ENCODE measurements at regions not wholly inside any gene's neighbourhood (a gene's known extent, or its start where the extent isn't known, plus 50 kb on each side); places are given as distances from the start of the nearest gene placed in this dataset.

GRCh38 chr2:185658750-185659149, 79.9 kb upstream of the FSIP2 start:
- TF ChIP-seq EZH2 (IDR thresholded peaks at IDR 0.05; ENCODE audit: insufficient read depth, poor library complexity, severe bottlenecking) (no peak), EZH2phosphoT487 (IDR thresholded peaks at IDR 0.05; ENCODE audit: insufficient read depth, low read depth) (no peak)
- no peaks in the 10 kb centered on the region for H3K36me3 ChIP-seq (ENCODE audit: low read depth)
- H3F3A ChIP-seq (ENCODE audit: insufficient read depth) = no peaks in the 10 kb centered on the region
- no peak overlapping the region for H3K9ac ChIP-seq
- no peak overlapping the region for H3K27ac ChIP-seq
- H3K27me3 ChIP-seq (replicated peaks; ENCODE audit: insufficient read depth) = no peaks in the 10 kb centered on the region
- H4K20me1 ChIP-seq (ENCODE audit: insufficient read depth) = no peaks in the 10 kb centered on the region
- no peak overlapping the region for H3K4me2 ChIP-seq (ENCODE audit: unreplicated experiment)
- in situ Hi-C loops (cut with MboI) = no loop called here
- no peaks in the 10 kb centered on the region for H3K9me3 ChIP-seq (ENCODE audit: low read depth)
- no peaks in the 10 kb centered on the region for H3K4me1 ChIP-seq (ENCODE audit: insufficient read depth)
- no peaks in the 10 kb centered on the region for H3K79me2 ChIP-seq (ENCODE audit: insufficient read depth)
- no peak overlapping the region for H2AFZ ChIP-seq
- no peaks in the 10 kb centered on the region for H3K9me2 ChIP-seq (ENCODE audit: insufficient read depth)
- no peak for DNase-seq
- 35 to 37% methylated on average over 2 of the region's 2 CpGs for WGBS, 2 experiments (ENCODE audit: low coverage in 1 of 2, low lambda C conversion rate in 2 of 2, missing lambda C conversion rate in 2 of 2)
- no peak overlapping the region for H3K4me3 ChIP-seq

- no peaks in the 10 kb centered on the region for H3K9me3 ChIP-seq (ENCODE audit: low read depth)
- no peaks in the 10 kb centered on the region for H3K36me3 ChIP-seq (ENCODE audit: low read depth)
- H2AFZ ChIP-seq = no peak overlapping the region
- DNase-seq = no peak
- H3K79me2 ChIP-seq (ENCODE audit: insufficient read depth) = no peaks in the 10 kb centered on the region
- H3K4me3 ChIP-seq = no peak overlapping the region
- no peak overlapping the region for H3K4me2 ChIP-seq (ENCODE audit: unreplicated experiment)
- no peak overlapping the region for H3K27ac ChIP-seq
- no peaks in the 10 kb centered on the region for H3F3A ChIP-seq (ENCODE audit: insufficient read depth)
- no peaks in the 10 kb centered on the region for H4K20me1 ChIP-seq (ENCODE audit: insufficient read depth)
- H3K9me2 ChIP-seq (ENCODE audit: insufficient read depth) = no peaks in the 10 kb centered on the region
- H3K9ac ChIP-seq = no peak overlapping the region
- no peak for TF ChIP-seq EZH2 (IDR thresholded peaks at IDR 0.05; ENCODE audit: insufficient read depth, poor library complexity, severe bottlenecking)
- no peak for TF ChIP-seq EZH2phosphoT487 (IDR thresholded peaks at IDR 0.05; ENCODE audit: insufficient read depth, low read depth)
- WGBS, 2 experiments (ENCODE audit: low coverage in 1 of 2, low lambda C conversion rate in 2 of 2, missing lambda C conversion rate in 2 of 2) = 53 to 64% methylated on average over 1 of the region's 1 CpG
- H3K4me1 ChIP-seq (ENCODE audit: insufficient read depth) = no peaks in the 10 kb centered on the region
- in situ Hi-C loops (cut with MboI) = no loop called here
- no peaks in the 10 kb centered on the region for H3K27me3 ChIP-seq (replicated peaks; ENCODE audit: insufficient read depth)
These were observed 74.8 kb upstream of the FSIP2 start for GRCh38 chr2:185663811-185664210.

GRCh38 chr2:185664384-185664783, 74.2 kb upstream of the FSIP2 start:
- no peaks in the 10 kb centered on the region for H3K4me1 ChIP-seq (ENCODE audit: insufficient read depth)
- H3K9ac ChIP-seq = no peak overlapping the region
- no peaks in the 10 kb centered on the region for H3F3A ChIP-seq (ENCODE audit: insufficient read depth)
- no peaks in the 10 kb centered on the region for H3K79me2 ChIP-seq (ENCODE audit: insufficient read depth)
- no peak overlapping the region for H3K27ac ChIP-seq
- H3K9me2 ChIP-seq (ENCODE audit: insufficient read depth) = no peaks in the 10 kb centered on the region
- no peak overlapping the region for H2AFZ ChIP-seq
- H3K4me3 ChIP-seq = no peak overlapping the region
- DNase-seq = no peak
- H3K27me3 ChIP-seq (replicated peaks; ENCODE audit: insufficient read depth) = no peaks in the 10 kb centered on the region
- H3K4me2 ChIP-seq (ENCODE audit: unreplicated experiment) = no peak overlapping the region
- TF ChIP-seq EZH2phosphoT487 (IDR thresholded peaks at IDR 0.05; ENCODE audit: insufficient read depth, low read depth) (no peak), EZH2 (IDR thresholded peaks at IDR 0.05; ENCODE audit: insufficient read depth, poor library complexity, severe bottlenecking) (no peak)
- WGBS, 2 experiments (ENCODE audit: low coverage in 1 of 2, low lambda C conversion rate in 2 of 2, missing lambda C conversion rate in 2 of 2) = 16 to 27% methylated on average over 2 of the region's 2 CpGs
- H3K36me3 ChIP-seq (ENCODE audit: low read depth) = no peaks in the 10 kb centered on the region
- no peaks in the 10 kb centered on the region for H4K20me1 ChIP-seq (ENCODE audit: insufficient read depth)
- H3K9me3 ChIP-seq (ENCODE audit: low read depth) = no peaks in the 10 kb centered on the region
- in situ Hi-C loops (cut with MboI) = no loop called here

- no peaks in the 10 kb centered on the region for H3F3A ChIP-seq (ENCODE audit: insufficient read depth)
- no peaks in the 10 kb centered on the region for H3K9me2 ChIP-seq (ENCODE audit: insufficient read depth)
- H3K9me3 ChIP-seq (ENCODE audit: low read depth) = no peaks in the 10 kb centered on the region
- H3K36me3 ChIP-seq (ENCODE audit: low read depth) = no peaks in the 10 kb centered on the region
- no peaks in the 10 kb centered on the region for H3K27me3 ChIP-seq (replicated peaks; ENCODE audit: insufficient read depth)
- DNase-seq = no peak
- no peaks in the 10 kb centered on the region for H4K20me1 ChIP-seq (ENCODE audit: insufficient read depth)
- no peak overlapping the region for H3K27ac ChIP-seq
- no peaks in the 10 kb centered on the region for H3K4me1 ChIP-seq (ENCODE audit: insufficient read depth)
- in situ Hi-C loops (cut with MboI) = no loop called here
- H3K4me2 ChIP-seq (ENCODE audit: unreplicated experiment) = no peak overlapping the region
- WGBS, 2 experiments (ENCODE audit: low coverage in 1 of 2, low lambda C conversion rate in 2 of 2, missing lambda C conversion rate in 2 of 2) = 17 to 20% methylated on average over 2 of the region's 2 CpGs
- H3K4me3 ChIP-seq = no peak overlapping the region
- no peak overlapping the region for H2AFZ ChIP-seq
- TF ChIP-seq EZH2 (IDR thresholded peaks at IDR 0.05; ENCODE audit: insufficient read depth, poor library complexity, severe bottlenecking) (no peak), EZH2phosphoT487 (IDR thresholded peaks at IDR 0.05; ENCODE audit: insufficient read depth, low read depth) (no peak)
- no peak overlapping the region for H3K9ac ChIP-seq
- H3K79me2 ChIP-seq (ENCODE audit: insufficient read depth) = no peaks in the 10 kb centered on the region
These were observed 73.3 kb upstream of the FSIP2 start for GRCh38 chr2:185665251-185665814.

- Histone ChIP-seq H3K79me2 (ENCODE audit: insufficient read depth) (no peaks in the 10 kb centered on the region), H3K27ac (no peak overlapping the region), H3K27me3 (replicated peaks; ENCODE audit: insufficient read depth) (no peaks in the 10 kb centered on the region), H3K9me3 (ENCODE audit: low read depth) (no peaks in the 10 kb centered on the region), H2AFZ (no peak overlapping the region), H4K20me1 (ENCODE audit: insufficient read depth) (no peaks in the 10 kb centered on the region), H3K9me2 (ENCODE audit: insufficient read depth) (no peaks in the 10 kb centered on the region), H3K36me3 (ENCODE audit: low read depth) (no peaks in the 10 kb centered on the region), H3K4me3 (no peak overlapping the region), H3K4me1 (ENCODE audit: insufficient read depth) (no peaks in the 10 kb centered on the region), H3F3A (ENCODE audit: insufficient read depth) (no peaks in the 10 kb centered on the region), H3K9ac (no peak overlapping the region), H3K4me2 (ENCODE audit: unreplicated experiment) (no peak overlapping the region)
- in situ Hi-C loops (cut with MboI) = no loop called here
- DNase-seq = no peak
- 66 to 75% methylated on average over 2 of the region's 2 CpGs for WGBS, 2 experiments (ENCODE audit: low coverage in 1 of 2, low lambda C conversion rate in 2 of 2, missing lambda C conversion rate in 2 of 2)
- no peak for TF ChIP-seq EZH2phosphoT487 (IDR thresholded peaks at IDR 0.05; ENCODE audit: insufficient read depth, low read depth)
- no peak for TF ChIP-seq EZH2 (IDR thresholded peaks at IDR 0.05; ENCODE audit: insufficient read depth, poor library complexity, severe bottlenecking)
These were observed 71.2 kb upstream of the FSIP2 start for GRCh38 chr2:185667452-185667851.

Data from GM23248 (cell line).